ENCODE measurements at regions not wholly inside any gene's neighbourhood (a gene's known extent, or its start where the extent isn't known, plus 50 kb on each side); places are given as distances from the start of the nearest gene placed in this dataset.

DNA sequence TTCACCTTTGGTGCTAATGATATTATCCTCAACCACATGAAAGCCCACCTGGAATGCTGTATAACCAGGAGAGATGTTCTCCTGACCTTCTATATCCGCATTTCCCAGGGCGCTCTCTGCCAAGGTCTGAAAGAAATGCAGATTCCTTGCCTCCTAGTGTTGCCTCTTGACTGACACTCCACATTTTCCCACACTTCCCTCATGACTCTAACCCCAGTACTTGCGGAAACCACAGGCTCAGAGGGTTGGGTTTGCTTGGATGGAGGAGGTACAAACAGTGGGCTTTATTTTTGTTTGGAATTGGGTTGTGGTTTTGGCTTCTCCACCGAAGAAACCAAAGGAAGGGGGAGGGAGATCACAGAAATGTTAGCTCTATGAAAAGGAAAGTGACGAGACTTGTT is 222.9 kb upstream of the CELF2 start:
- H3K4me3 ChIP-seq (replicated peaks in 1 of 2; ENCODE audit: low read depth in 2 of 2, low read length in 2 of 2) = no peak overlapping the region
- TF ChIP-seq CTCF (IDR thresholded peaks at IDR 0.05; ENCODE audit: low read depth, low read length) = no peak
- DNase-seq (ENCODE audit: low read depth in 2 of 2) = peak; percentile 90 to 94

DNA sequence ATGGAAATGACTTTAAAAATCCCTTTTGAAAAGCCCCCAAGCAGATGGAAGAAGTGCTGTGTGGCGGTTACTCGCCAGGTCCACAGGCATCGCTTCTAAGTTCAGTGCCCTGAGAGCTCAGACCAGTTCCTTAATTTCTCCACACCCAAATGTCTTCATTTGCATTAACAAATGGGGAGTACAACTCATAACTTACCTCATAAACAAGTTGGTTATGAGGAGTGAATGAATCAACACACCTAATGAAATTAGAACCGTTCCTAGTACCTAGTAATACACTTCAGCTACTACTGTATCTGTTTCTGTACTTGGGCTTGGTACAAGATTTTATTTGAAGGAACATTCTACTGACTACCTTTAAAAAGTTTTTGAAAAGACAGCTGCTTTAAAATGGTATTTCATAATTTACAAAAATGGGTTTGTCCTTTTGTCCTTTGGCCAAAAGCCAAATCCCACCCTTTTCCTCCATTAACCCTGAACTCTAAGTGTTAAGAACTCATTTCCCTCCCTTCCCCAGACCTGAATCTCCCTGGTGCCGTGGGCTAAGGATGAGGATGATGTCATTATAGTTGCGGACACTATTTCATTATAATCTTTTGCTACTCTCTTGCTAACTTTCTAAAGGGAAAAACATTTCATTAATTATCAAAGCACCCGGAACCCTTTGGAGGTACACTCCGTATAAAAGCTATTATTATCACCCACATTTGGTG is 221.5 kb upstream of the CELF2 start:
- peak; percentile 59 to 79 for DNase-seq (ENCODE audit: low read depth in 2 of 2)
- no peak for TF ChIP-seq CTCF (IDR thresholded peaks at IDR 0.05; ENCODE audit: low read depth, low read length)
- H3K4me3 ChIP-seq (replicated peaks in 1 of 2; ENCODE audit: low read depth in 2 of 2, low read length in 2 of 2) = no peak overlapping the region

- peak; percentile 55 to 65 for DNase-seq (ENCODE audit: low read depth in 2 of 2)
- no peak overlapping the region for H3K4me3 ChIP-seq (replicated peaks in 1 of 2; ENCODE audit: low read depth in 2 of 2, low read length in 2 of 2)
- TF ChIP-seq CTCF (IDR thresholded peaks at IDR 0.05; ENCODE audit: low read depth, low read length) = no peak
Observed at GRCh38 chr10:10796774-10797415, 220.8 kb upstream of the CELF2 start.

GRCh38 chr10:10797513-10797912 is 220.2 kb upstream of the CELF2 start:
- no peak for TF ChIP-seq CTCF (IDR thresholded peaks at IDR 0.05; ENCODE audit: low read depth, low read length)
- peak; percentile 34 to 37 for DNase-seq (ENCODE audit: low read depth in 2 of 2)
- H3K4me3 ChIP-seq (replicated peaks in 1 of 2; ENCODE audit: low read depth in 2 of 2, low read length in 2 of 2) = no peak overlapping the region

DNA sequence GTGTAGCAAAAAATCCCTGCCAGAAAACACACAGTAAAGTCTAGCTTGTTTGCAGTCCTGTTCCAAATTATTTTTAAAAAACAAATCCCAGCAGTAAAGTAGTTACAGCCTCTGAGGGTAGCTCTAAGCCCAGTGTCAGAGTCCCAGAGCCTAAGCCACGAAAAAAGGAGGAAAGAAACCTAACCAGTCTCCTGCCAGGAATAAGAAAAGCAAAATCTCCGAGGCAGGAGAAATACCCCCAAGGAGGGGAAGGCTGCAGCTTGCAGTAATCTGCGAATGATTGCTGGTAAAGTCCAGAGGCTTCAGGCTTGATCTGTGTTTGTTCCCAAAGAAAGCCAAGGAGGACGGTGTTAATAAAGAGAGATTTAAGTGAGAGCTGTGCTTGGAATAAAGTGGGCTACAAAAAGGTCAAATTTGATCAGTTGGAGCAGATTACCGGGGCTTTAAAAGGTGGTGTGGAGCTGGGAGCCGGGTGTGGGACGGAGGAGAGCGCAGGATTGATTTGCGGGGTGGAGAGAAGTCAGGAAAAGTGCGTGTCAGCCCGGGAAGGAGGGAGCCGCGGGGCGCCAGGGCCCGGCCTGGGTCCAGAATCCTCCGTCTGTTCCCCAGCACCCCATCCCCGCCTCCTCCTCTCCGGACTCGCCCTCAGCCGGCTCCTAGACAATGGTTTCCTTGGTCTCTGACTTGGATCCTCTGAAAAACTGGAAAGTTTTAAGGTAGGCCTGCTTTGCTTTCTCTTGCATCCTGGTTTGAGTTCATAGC is 219.4 kb upstream of the CELF2 start:
- peak in 1 of 2 donors; percentile 63 for DNase-seq (ENCODE audit: low read depth in 2 of 2)
- TF ChIP-seq CTCF (IDR thresholded peaks at IDR 0.05; ENCODE audit: low read depth, low read length) = no peak
- H3K4me3 ChIP-seq (replicated peaks in 1 of 2; ENCODE audit: low read depth in 2 of 2, low read length in 2 of 2) = no peak overlapping the region

DNA sequence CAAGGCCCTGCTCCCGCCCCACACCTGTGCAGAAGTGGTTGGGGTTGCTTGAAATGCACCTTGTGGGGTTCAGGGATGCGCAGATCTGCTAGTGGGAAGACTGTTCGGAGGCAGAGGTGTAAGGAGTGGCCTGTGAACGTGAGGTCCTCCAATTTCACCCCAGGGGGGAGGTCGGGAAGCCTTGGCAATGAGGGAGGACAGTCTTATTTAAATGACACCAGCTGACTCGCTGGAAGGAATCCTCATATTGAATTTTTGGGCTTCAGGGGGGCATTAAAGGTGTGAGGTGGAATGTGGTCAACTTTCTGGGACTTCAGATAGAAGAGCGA is 218.8 kb upstream of the CELF2 start:
- no peak for TF ChIP-seq CTCF (IDR thresholded peaks at IDR 0.05; ENCODE audit: low read depth, low read length)
- H3K4me3 ChIP-seq (replicated peaks in 1 of 2; ENCODE audit: low read depth in 2 of 2, low read length in 2 of 2) = no peak overlapping the region
- no peak for DNase-seq (ENCODE audit: low read depth in 2 of 2)
